ENCODE measurements at regions not wholly inside any gene's neighbourhood (a gene's known extent, or its start where the extent isn't known, plus 50 kb on each side); places are given as distances from the start of the nearest gene placed in this dataset.

DNA sequence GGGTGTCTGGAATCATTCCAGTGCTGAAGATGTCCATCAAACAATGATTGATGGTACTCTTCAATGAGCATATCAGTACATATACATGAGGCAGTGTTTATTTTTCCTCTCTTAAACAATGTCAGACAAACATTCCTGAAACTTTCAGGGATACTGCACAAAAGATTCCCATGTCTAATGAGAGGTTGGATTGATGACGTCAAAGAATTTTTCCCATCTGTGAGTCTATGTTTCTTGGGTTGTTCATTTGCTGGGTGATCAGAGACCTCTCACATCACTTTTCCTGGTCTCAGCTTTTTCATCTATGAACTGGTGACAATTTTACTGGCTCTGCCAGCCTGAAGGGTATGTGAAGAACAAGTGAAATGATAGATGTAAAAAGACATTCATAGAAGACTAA lies 325.5 kb downstream of the EN1 start:
- TF ChIP-seq, protein P1, sequence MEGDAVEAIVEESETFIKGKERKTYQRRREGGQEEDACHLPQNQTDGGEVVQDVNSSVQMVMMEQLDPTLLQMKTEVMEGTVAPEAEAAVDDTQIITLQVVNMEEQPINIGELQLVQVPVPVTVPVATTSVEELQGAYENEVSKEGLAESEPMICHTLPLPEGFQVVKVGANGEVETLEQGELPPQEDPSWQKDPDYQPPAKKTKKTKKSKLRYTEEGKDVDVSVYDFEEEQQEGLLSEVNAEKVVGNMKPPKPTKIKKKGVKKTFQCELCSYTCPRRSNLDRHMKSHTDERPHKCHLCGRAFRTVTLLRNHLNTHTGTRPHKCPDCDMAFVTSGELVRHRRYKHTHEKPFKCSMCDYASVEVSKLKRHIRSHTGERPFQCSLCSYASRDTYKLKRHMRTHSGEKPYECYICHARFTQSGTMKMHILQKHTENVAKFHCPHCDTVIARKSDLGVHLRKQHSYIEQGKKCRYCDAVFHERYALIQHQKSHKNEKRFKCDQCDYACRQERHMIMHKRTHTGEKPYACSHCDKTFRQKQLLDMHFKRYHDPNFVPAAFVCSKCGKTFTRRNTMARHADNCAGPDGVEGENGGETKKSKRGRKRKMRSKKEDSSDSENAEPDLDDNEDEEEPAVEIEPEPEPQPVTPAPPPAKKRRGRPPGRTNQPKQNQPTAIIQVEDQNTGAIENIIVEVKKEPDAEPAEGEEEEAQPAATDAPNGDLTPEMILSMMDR (conservative IDR thresholded peaks at IDR 0.05; ENCODE audit: control insufficient read depth, insufficient read depth, low read depth, low read length) = no peak
- no peak overlapping the region for H3K4me3 ChIP-seq (ENCODE audit: control insufficient read depth, low read depth, low read length)
- DNase-seq (ENCODE audit: low read depth) = no peak

DNA sequence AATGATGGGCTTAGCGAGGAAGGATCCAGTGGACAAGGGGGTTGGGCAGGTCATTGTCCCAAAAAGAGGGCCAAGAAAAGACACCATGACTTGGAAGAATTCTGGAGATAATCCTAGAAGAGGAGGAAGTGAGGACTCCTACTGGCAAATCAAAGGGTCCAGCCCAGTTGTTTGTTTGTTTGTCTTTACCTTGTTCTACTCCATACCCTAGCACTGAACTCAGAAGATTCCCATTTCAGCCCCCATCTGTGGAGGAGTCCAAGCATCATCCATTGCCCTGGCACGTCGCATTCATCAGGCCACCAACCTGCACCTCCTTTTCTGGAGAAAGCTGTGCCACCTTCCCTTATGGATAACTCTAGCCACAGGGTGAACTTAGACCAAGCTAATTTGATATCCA lies 326.2 kb downstream of the EN1 start:
- TF ChIP-seq, protein P1 (conservative IDR thresholded peaks at IDR 0.05; ENCODE audit: control insufficient read depth, insufficient read depth, low read depth, low read length) = no peak
- DNase-seq (ENCODE audit: low read depth) = no peak
- H3K4me3 ChIP-seq (ENCODE audit: control insufficient read depth, low read depth, low read length) = no peak overlapping the region

DNA sequence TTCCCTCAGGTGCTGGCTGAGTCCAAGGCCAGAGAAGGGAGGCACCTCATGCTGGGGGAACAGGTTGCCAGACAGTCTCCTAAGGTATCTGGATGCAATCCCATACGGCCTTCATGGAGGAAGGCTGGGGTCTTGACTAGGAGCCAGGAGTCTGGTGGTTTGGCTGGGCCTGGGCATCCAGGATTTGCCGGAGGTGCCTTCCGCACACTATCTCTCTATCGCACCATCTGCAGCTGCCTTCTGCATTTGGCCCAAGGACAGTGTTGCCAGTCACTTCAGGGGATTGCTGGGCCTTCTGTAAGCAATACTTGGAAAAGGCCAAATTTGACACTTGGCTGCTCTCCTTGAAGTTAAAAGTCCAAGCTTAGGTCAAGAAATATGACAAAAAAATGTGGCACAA lies 327.2 kb downstream of the EN1 start:
- H3K4me3 ChIP-seq (ENCODE audit: control insufficient read depth, low read depth, low read length) = no peak overlapping the region
- TF ChIP-seq, protein P1 (conservative IDR thresholded peaks at IDR 0.05; ENCODE audit: control insufficient read depth, insufficient read depth, low read depth, low read length) = no peak
- DNase-seq (ENCODE audit: low read depth) = no peak

DNA sequence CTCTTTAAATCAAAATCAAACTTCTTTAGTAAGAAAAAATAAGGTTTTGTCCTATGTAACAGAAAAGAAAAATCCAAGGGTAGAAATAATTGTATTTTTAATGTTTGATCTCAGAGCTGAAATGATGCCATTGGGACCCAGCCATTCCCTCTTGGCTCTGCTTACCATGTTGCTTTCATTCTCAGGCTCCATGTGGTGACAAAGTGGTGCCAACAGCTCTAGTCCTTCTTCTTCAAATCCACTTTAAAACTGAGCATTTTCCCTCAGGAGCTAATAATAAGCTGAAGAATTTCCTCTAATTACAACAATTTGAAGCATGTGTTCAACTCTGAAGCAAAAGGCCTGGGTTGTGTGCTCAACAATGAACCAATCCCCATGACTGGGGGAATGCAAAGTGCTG lies 327.9 kb downstream of the EN1 start:
- DNase-seq (ENCODE audit: low read depth) = no peak
- H3K4me3 ChIP-seq (ENCODE audit: control insufficient read depth, low read depth, low read length) = no peak overlapping the region
- TF ChIP-seq, protein P1 (conservative IDR thresholded peaks at IDR 0.05; ENCODE audit: control insufficient read depth, insufficient read depth, low read depth, low read length) = no peak

DNA sequence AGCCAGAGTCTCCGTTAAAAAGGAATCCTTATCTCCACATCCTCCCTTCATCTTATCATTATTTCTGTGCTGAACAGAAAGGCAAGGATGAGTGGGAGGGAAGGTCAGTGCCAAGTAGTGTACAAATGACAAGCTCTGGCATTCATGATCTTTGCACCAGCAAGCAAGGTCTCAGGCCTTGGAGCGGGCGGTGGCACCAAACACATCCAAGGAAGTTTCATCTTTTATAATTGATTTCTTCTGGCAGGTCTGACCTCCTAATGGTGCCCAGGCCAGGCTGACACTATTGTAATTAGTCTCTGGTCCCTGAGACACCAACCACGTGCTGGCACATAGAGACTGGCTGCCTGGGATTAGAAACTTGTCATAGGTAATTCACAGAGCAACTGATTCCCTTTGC lies 336.6 kb downstream of the EN1 start:
- H3K4me3 ChIP-seq (ENCODE audit: control insufficient read depth, low read depth, low read length) = no peak overlapping the region
- TF ChIP-seq, protein P1 (conservative IDR thresholded peaks at IDR 0.05; ENCODE audit: control insufficient read depth, insufficient read depth, low read depth, low read length) = no peak

DNA sequence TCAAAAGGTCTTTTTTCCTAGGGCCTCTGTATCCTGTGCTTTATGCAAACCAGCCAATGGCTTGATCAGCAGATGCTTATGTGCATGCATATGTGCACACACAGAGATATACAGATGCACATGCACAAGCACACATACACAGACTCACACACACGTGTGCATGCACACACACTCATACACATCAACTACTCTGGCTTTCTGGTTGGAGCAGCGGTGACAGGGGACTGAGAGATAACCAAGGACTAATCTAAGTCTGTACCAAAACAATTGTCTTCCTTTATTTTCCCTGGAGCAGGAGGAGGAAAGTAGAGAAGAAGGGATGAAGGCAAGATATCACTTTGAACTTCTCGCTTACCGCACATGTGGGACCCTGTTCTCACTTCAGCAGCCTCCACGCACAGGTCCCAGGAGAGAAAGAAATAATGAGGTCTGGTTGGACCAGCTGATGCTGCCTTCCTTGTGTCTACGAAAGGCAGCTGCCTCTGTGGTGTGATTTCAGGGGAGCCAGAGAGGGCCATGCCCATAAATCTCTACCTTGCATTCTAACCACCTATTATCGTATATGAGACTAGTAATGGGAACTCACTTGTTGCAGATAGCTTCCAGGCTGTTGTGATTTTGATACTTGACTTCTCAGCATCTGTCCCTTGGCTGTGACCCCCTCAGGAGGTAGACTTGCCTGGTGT lies 338.0 kb downstream of the EN1 start:
- DNase-seq (ENCODE audit: low read depth) = no peak
- no peak overlapping the region for H3K4me3 ChIP-seq (ENCODE audit: control insufficient read depth, low read depth, low read length)
- TF ChIP-seq, protein P1 (conservative IDR thresholded peaks at IDR 0.05; ENCODE audit: control insufficient read depth, insufficient read depth, low read depth, low read length) = no peak

More for the DNA sequence above, 336.6 kb downstream of the EN1 start:
- no peak for DNase-seq (ENCODE audit: low read depth)

DNA sequence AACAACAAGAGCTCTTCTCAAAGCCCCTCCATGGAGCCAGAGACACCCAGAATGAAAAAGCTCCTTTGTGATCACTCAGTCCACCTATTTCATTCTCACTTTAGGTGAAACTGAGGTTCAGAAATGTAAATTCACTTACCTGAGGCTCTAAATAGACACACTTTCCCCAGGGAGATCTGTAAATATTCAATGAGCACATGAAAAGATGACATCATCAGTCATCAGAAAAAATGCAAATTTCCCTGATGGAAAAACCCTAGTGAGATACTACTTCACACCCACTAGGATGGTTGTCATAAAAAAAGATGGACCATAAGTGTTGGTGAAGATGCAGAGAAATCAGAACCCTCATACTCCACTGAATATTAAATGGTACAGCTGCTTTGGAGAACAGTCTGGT lies 339.2 kb downstream of the EN1 start:
- no peak for DNase-seq (ENCODE audit: low read depth)
- no peak overlapping the region for H3K4me3 ChIP-seq (ENCODE audit: control insufficient read depth, low read depth, low read length)
- TF ChIP-seq, protein P1 (conservative IDR thresholded peaks at IDR 0.05; ENCODE audit: control insufficient read depth, insufficient read depth, low read depth, low read length) = no peak

Measured in fibroblast of mammary gland (primary cell).